H1 (cell line): ENCODE measurements at regions not wholly inside any gene's neighbourhood (a gene's known extent, or its start where the extent isn't known, plus 50 kb on each side); places are given as distances from the start of the nearest gene placed in this dataset.

Experiments
- CTCF ChIA-PET: fragments of 300-600 bp; sonication (Branson Sonifier 250); formaldehyde crosslinking; loops from one replicate; lab custom pipeline; 2021; ENCODE audit not compliant: partially characterized antibody; lab: Charles Lee
- POLR2A ChIA-PET: fragments of 300-600 bp; sonication (Branson Sonifier 250); formaldehyde crosslinking; loops from one replicate; lab custom pipeline; 2021; ENCODE audit warnings: inconsistent platforms; ENCODE audit not compliant: partially characterized antibody; lab: Charles Lee
- DNase-seq, 2 experiments: peaks; one replicate each; pipeline versions ENCODE4 v3.0.0 to v3.0.0-alpha.2; 2010 to 2022; ENCODE audit warnings: low spot score in 2 of 2, low read depth in 1 of 2, mixed read lengths in 1 of 2
- FAIRE-seq: peaks from 2 replicates; lab custom pipeline; 2011; peaks lifted over from hg19 to GRCh38; lab: Jason Lieb, UNC
- H2AFZ ChIP-seq: 2 replicates; pipeline ENCODE4 v1.8.1; 2012; ENCODE audit warnings: low read length, inconsistent platforms
- H2AK5ac ChIP-seq: 2 replicates; pipeline ENCODE4 v1.6.1; 2013; ENCODE audit warnings: low read depth, low read length
- H2BK120ac ChIP-seq: replicated peaks from 2 replicates; pipeline ENCODE3; 2013; ENCODE audit warnings: low read depth, low read length, inconsistent platforms
- H2BK12ac ChIP-seq: 2 replicates; pipeline ENCODE4 v1.6.1; 2013; ENCODE audit warnings: low read depth, low read length
- H2BK15ac ChIP-seq: 2 replicates; pipeline ENCODE4 v1.6.1; 2013; ENCODE audit warnings: low read length
- H2BK20ac ChIP-seq: 2 replicates; pipeline ENCODE4 v1.6.1; 2013; ENCODE audit warnings: low read length
- H2BK5ac ChIP-seq: 2 replicates; pipeline ENCODE4 v1.6.1; 2013; ENCODE audit warnings: low read depth, low read length
- H3K14ac ChIP-seq: 2 replicates; pipeline ENCODE4 v1.6.1; 2013; ENCODE audit warnings: inconsistent platforms; ENCODE audit not compliant: insufficient read length
- H3K18ac ChIP-seq: 2 replicates; pipeline ENCODE4 v1.6.1; 2013; ENCODE audit warnings: low read length; ENCODE audit errors: extremely low read depth
- H3K23ac ChIP-seq: 2 replicates; pipeline ENCODE4 v1.6.1; 2013; ENCODE audit warnings: inconsistent platforms; ENCODE audit not compliant: insufficient read length
- H3K23me2 ChIP-seq: 2 replicates; pipeline ENCODE4 v1.6.1; 2013; ENCODE audit warnings: low read depth, low read length
- H3K27ac ChIP-seq: 2 replicates; pipeline ENCODE4 v1.6.1; 2011; ENCODE audit warnings: low read depth, low read length, inconsistent platforms
- H3K27me3 ChIP-seq, 4 experiments: replicated peaks in 1 of 4; 1 replicate in 1 of 4; 2 replicates in 3 of 4; pipeline versions ENCODE4 v1.6.1 to v1.8.1; 2011 to 2013; ENCODE audit warnings: low read length in 3 of 4, mild to moderate bottlenecking in 3 of 4, inconsistent platforms in 2 of 4, mixed read lengths in 2 of 4, moderate library complexity in 1 of 4; ENCODE audit not compliant: control insufficient read depth in 3 of 4, insufficient read depth in 3 of 4; ENCODE audit errors: extremely low read depth in 1 of 4
- H3K36me3 ChIP-seq, 4 experiments: 2 replicates each; pipeline versions ENCODE4 v1.6.1 to v1.8.1; 2011 to 2013; ENCODE audit warnings: mild to moderate bottlenecking in 4 of 4, low read length in 3 of 4, moderate library complexity in 2 of 4, control low read depth in 1 of 4, inconsistent platforms in 1 of 4; ENCODE audit not compliant: insufficient read depth in 4 of 4, control insufficient read depth in 2 of 4
- H3K4ac ChIP-seq: replicated peaks from 2 replicates; pipeline ENCODE3; 2013; ENCODE audit warnings: low read length, low read depth, mixed read lengths, inconsistent platforms; ENCODE audit not compliant: insufficient read length
- H3K4me1 ChIP-seq, 4 experiments: replicated peaks in 1 of 4; 1 replicate in 1 of 4; 2 replicates in 3 of 4; pipeline versions ENCODE4 v1.6.1 to v1.8.1; 2011 to 2013; ENCODE audit warnings: low read length in 3 of 4, inconsistent platforms in 2 of 4, mixed read lengths in 1 of 4; ENCODE audit not compliant: insufficient read depth in 4 of 4, control insufficient read depth in 3 of 4
- H3K4me2 ChIP-seq, 2 experiments: 2 replicates each; pipeline versions ENCODE4 v1.6.1 to v1.8.1; 2011 to 2013; ENCODE audit warnings: low read depth in 2 of 2, low read length in 2 of 2, control low read depth in 1 of 2, inconsistent platforms in 1 of 2, mild to moderate bottlenecking in 1 of 2; ENCODE audit not compliant: insufficient read depth in 1 of 2
- H3K4me3 ChIP-seq, 4 experiments: fragments of 200-600, 300-600 bp in 1 of 4; sonication (generic), shearing (Covaris generic), sonication (Bioruptor Twin) in 1 of 4; 2 replicates each; pipeline versions ENCODE4 v1.5.1 to v1.8.1; 2011 to 2016; ENCODE audit warnings: low read length in 4 of 4, low read depth in 3 of 4, control low read depth in 2 of 4, inconsistent platforms in 2 of 4, mild to moderate bottlenecking in 2 of 4, mixed read lengths in 1 of 4, moderate library complexity in 1 of 4; ENCODE audit not compliant: insufficient read depth in 2 of 4; ENCODE audit errors: extremely low read depth in 1 of 4
- H3K56ac ChIP-seq: replicated peaks from 2 replicates; pipeline ENCODE3; 2013; ENCODE audit warnings: low read depth, mild to moderate bottlenecking, mixed read lengths, low read length, inconsistent platforms; ENCODE audit not compliant: insufficient read length
- H3K79me1 ChIP-seq: 2 replicates; pipeline ENCODE4 v1.6.1; 2013; ENCODE audit warnings: low read depth, low read length, control low read depth
- H3K79me2 ChIP-seq, 2 experiments: 2 replicates each; pipeline versions ENCODE4 v1.6.1 to v1.8.1; 2012 to 2013; ENCODE audit warnings: low read length in 2 of 2, mild to moderate bottlenecking in 2 of 2, inconsistent platforms in 1 of 2; ENCODE audit not compliant: insufficient read depth in 2 of 2, control insufficient read depth in 1 of 2
- H3K9ac ChIP-seq, 4 experiments: replicated peaks in 1 of 4; 1 replicate in 1 of 4; 2 replicates in 3 of 4; pipeline versions ENCODE4 v1.6.1 to v1.8.1; 2011 to 2013; ENCODE audit warnings: low read depth in 3 of 4, low read length in 3 of 4, control low read depth in 2 of 4, mild to moderate bottlenecking in 2 of 4, moderate library complexity in 2 of 4, inconsistent platforms in 1 of 4; ENCODE audit errors: extremely low read depth in 1 of 4
- H3K9me3 ChIP-seq, 2 experiments: 2 replicates each; pipeline versions ENCODE4 v1.6.1 to v1.8.1; 2012 to 2013; ENCODE audit warnings: mild to moderate bottlenecking in 2 of 2, moderate library complexity in 2 of 2, control low read depth in 1 of 2, inconsistent platforms in 1 of 2, low read depth in 1 of 2, low read length in 1 of 2, mixed read lengths in 1 of 2; ENCODE audit not compliant: insufficient read depth in 2 of 2
- H4K20me1 ChIP-seq, 2 experiments: replicated peaks in 1 of 2; 2 replicates each; pipeline versions ENCODE3 to v1.8.1; 2011 to 2013; ENCODE audit warnings: inconsistent platforms in 2 of 2, low read length in 2 of 2, mild to moderate bottlenecking in 1 of 2; ENCODE audit not compliant: insufficient read depth in 2 of 2, control insufficient read depth in 1 of 2
- H4K5ac ChIP-seq: 2 replicates; pipeline ENCODE4 v1.6.1; 2013; ENCODE audit warnings: low read length, low read depth, mixed read lengths, inconsistent platforms; ENCODE audit not compliant: insufficient read length
- H4K8ac ChIP-seq: 2 replicates; pipeline ENCODE4 v1.8.0; 2013; ENCODE audit warnings: mild to moderate bottlenecking, moderate library complexity, low read length, inconsistent platforms; ENCODE audit not compliant: insufficient read depth; ENCODE audit errors: extremely low read depth
- H4K91ac ChIP-seq: replicated peaks from 2 replicates; pipeline ENCODE3; 2013; ENCODE audit warnings: low read length, mixed read lengths, inconsistent platforms; ENCODE audit not compliant: insufficient read length
- EZH2 ChIP-seq: fragments of 200-600 bp; sonication (generic); IDR thresholded peaks from 2 replicates; pipeline ENCODE4 v1.7.1; 2012; ENCODE audit warnings: low read depth, mild to moderate bottlenecking, moderate library complexity, low read length, inconsistent platforms; ENCODE audit not compliant: severe bottlenecking
- RNF2 ChIP-seq: fragments of 200-900, 300-1000 bp; sonication (generic); IDR thresholded peaks from 2 replicates; pipeline ENCODE4 v1.7.1; 2016; ENCODE audit warnings: borderline replicate concordance, low read depth, mild to moderate bottlenecking, antibody characterized with exemption, low read length; ENCODE audit not compliant: poor library complexity, severe bottlenecking; ENCODE audit errors: missing control alignments
- SIRT6 ChIP-seq: IDR thresholded peaks from one replicate; pipeline ENCODE4 v1.7.1; 2012; ENCODE audit warnings: low read length, inconsistent platforms
- SUZ12 ChIP-seq: fragments of 200-600 bp; sonication (generic); IDR thresholded peaks from 2 replicates; pipeline ENCODE4 v1.6.1; 2012; ENCODE audit warnings: mild to moderate bottlenecking, inconsistent platforms, low read length, moderate library complexity, mixed read lengths
- WGBS, 2 experiments: shearing (Covaris generic) in 1 of 2; methylation state at CpG; one replicate each; pipeline versions ENCODE4 v1.1.6 to v1.1.7; 2013 to 2015; ENCODE audit warnings: low lambda C conversion rate in 2 of 2, mixed read lengths in 2 of 2, inconsistent platforms in 1 of 2, low coverage in 1 of 2, missing lambda C conversion rate in 1 of 2; ENCODE audit not compliant: insufficient replicate concordance in 2 of 2, insufficient coverage in 1 of 2, insufficient read length in 1 of 2; ENCODE audit errors: extremely low coverage in 1 of 2, missing lambda C conversion rate in 1 of 2; 5-methylcytosine and 5-hydroxymethylcytosine counted together

- Histone ChIP-seq H2BK20ac (no peak overlapping the region), H2BK5ac (no peak overlapping the region), H3K23ac (no peak overlapping the region), H2AFZ (no peak overlapping the region), H3K18ac (no peak overlapping the region), H3K4ac (no peak overlapping the region), H3K56ac (no peak overlapping the region), H3K4me3 (no peak overlapping the region), H4K20me1 (no peaks in the 10 kb centered on the region), H3K27ac (no peak overlapping the region), H4K5ac (no peak overlapping the region), H2BK120ac (no peak overlapping the region), H2BK15ac (no peak overlapping the region), H2AK5ac (no peak overlapping the region), H2BK12ac (no peak overlapping the region), H3K9ac (no peak overlapping the region), H3K27me3 (no peaks in the 10 kb centered on the region), H3K9me3 (no peaks in the 10 kb centered on the region), H3K4me2 (no peak overlapping the region), H4K91ac (no peak overlapping the region), H3K79me2 (no peaks in the 10 kb centered on the region), H3K23me2 (no peaks in the 10 kb centered on the region), H3K36me3 (no peaks in the 10 kb centered on the region), H3K79me1 (no peaks in the 10 kb centered on the region), H4K8ac (no peak overlapping the region), H3K4me1 (no peaks in the 10 kb centered on the region), H3K14ac (no peak overlapping the region)
- TF ChIP-seq RNF2 (no peak), EZH2 (no peak), SIRT6 (no peak), SUZ12 (no peak)
- ChIA-PET POLR2A (no interaction called here), CTCF (no interaction called here)
- FAIRE-seq (no peak), DNase-seq (no peak)
- 95% methylated on average over 1 of the region's 1 CpG; no CpG with 5 or more reads in 1 of the 2 experiments for WGBS, 2 experiments
Observed at GRCh38 chr7:25485026-25485425, 256.7 kb upstream of the NPVF start.
